ENCODE measurements at regions not wholly inside any gene's neighbourhood (a gene's known extent, or its start where the extent isn't known, plus 50 kb on each side); places are given as distances from the start of the nearest gene placed in this dataset.

GRCh38 chr12:62106547-62107185 is 153.5 kb upstream of the USP15 start (continued):
- peak; percentile 62 for TF ChIP-seq CHD7 (IDR thresholded peaks at IDR 0.05; ENCODE audit: insufficient replicate concordance, low read length)
